Endothelial cell (in vitro differentiated cells): ENCODE measurements at regions not wholly inside any gene's neighbourhood (a gene's known extent, or its start where the extent isn't known, plus 50 kb on each side); places are given as distances from the start of the nearest gene placed in this dataset.

Source experiments
- DNase-seq: peaks from one replicate; pipeline ENCODE4 v3.0.0; 2021; ENCODE audit warnings: low spot score
- H3K27ac Mint-ChIP-seq: one replicate; pipeline ENCODE4 v1.8.0; 2021; ENCODE audit warnings: mixed read lengths, inconsistent platforms; ENCODE audit not compliant: unreplicated experiment
- H3K27me3 Mint-ChIP-seq: one replicate; pipeline ENCODE4 v1.8.0; 2021; ENCODE audit warnings: mild to moderate bottlenecking, moderate library complexity, mixed read lengths, inconsistent platforms; ENCODE audit not compliant: unreplicated experiment
- H3K36me3 Mint-ChIP-seq: one replicate; pipeline ENCODE4 v1.8.0; 2021; ENCODE audit warnings: mild to moderate bottlenecking, low read depth, mixed read lengths, inconsistent platforms; ENCODE audit not compliant: unreplicated experiment
- H3K4me1 Mint-ChIP-seq: one replicate; pipeline ENCODE4 v1.8.0; 2021; ENCODE audit warnings: mild to moderate bottlenecking, mixed read lengths, inconsistent platforms; ENCODE audit not compliant: unreplicated experiment
- H3K4me3 Mint-ChIP-seq: one replicate; pipeline ENCODE4 v1.8.0; 2021; ENCODE audit warnings: mild to moderate bottlenecking, mixed read lengths, inconsistent platforms; ENCODE audit not compliant: unreplicated experiment
- H3K9me3 Mint-ChIP-seq: one replicate; pipeline ENCODE4 v1.8.0; 2021; ENCODE audit warnings: mixed read lengths, inconsistent platforms; ENCODE audit not compliant: unreplicated experiment
- TF ChIP-seq, protein P1 (sequence below): fragments of 200-600 bp; sonication (generic); IDR thresholded peaks from one replicate; pipeline ENCODE4 v1.5.0; 2021; ENCODE audit warnings: antibody characterized with exemption; ENCODE audit not compliant: unreplicated experiment

DNA sequence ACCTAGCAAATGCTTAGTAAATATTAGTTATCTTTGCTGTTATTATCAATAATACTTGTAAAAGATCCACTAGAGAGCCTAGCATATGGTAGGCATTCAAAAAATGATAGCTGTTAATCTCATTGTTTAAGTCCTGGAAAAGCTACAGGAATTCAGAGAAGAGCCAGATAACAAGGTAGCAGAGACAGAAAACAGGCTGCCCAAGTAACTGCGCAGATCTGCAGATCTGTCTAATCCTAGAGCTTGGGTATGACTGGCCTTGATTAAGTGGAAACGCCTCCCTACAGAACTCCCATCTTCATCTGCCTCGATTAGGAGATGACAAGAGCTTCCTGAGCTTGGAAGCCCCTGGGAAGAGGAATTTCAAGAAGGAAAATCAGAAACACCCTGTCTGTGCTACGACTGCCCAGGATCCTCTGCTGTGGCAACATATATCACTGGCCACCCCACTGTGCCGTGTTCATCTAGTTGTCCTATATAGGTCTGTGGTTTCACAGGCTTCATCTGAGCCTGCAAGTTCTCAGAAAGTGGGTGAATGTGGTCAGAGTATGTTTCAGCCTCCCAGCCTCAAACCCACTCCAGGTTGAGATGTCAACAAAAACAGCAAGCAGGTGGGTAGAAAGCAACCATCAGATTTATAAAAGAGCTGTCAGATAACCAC lies 151.5 kb upstream of the PKDCC start:
- no peaks in the 10 kb centered on the region for H3K36me3 Mint-ChIP-seq
- H3K27ac Mint-ChIP-seq, result no peak overlapping the region
- no peak overlapping the region for H3K4me3 Mint-ChIP-seq
- TF ChIP-seq, protein P1, sequence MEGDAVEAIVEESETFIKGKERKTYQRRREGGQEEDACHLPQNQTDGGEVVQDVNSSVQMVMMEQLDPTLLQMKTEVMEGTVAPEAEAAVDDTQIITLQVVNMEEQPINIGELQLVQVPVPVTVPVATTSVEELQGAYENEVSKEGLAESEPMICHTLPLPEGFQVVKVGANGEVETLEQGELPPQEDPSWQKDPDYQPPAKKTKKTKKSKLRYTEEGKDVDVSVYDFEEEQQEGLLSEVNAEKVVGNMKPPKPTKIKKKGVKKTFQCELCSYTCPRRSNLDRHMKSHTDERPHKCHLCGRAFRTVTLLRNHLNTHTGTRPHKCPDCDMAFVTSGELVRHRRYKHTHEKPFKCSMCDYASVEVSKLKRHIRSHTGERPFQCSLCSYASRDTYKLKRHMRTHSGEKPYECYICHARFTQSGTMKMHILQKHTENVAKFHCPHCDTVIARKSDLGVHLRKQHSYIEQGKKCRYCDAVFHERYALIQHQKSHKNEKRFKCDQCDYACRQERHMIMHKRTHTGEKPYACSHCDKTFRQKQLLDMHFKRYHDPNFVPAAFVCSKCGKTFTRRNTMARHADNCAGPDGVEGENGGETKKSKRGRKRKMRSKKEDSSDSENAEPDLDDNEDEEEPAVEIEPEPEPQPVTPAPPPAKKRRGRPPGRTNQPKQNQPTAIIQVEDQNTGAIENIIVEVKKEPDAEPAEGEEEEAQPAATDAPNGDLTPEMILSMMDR, result no peak
- H3K9me3 Mint-ChIP-seq, result peaks cover 4% of the 10 kb centered on the region
- H3K27me3 Mint-ChIP-seq, result no peaks in the 10 kb centered on the region
- DNase-seq, result no peak
- H3K4me1 Mint-ChIP-seq, result no peaks in the 10 kb centered on the region

GRCh38 chr2:41899189-41899588 lies 148.6 kb upstream of the PKDCC start:
- H3K27me3 Mint-ChIP-seq, result no peaks in the 10 kb centered on the region
- DNase-seq, result no peak
- H3K9me3 Mint-ChIP-seq, result no peaks in the 10 kb centered on the region
- no peak overlapping the region for H3K27ac Mint-ChIP-seq
- H3K4me1 Mint-ChIP-seq, result no peaks in the 10 kb centered on the region
- TF ChIP-seq, protein P1, result no peak
- H3K4me3 Mint-ChIP-seq, result no peak overlapping the region
- no peaks in the 10 kb centered on the region for H3K36me3 Mint-ChIP-seq

GRCh38 chr2:41900101-41900577 lies 147.7 kb upstream of the PKDCC start:
- H3K36me3 Mint-ChIP-seq, result no peaks in the 10 kb centered on the region
- H3K4me1 Mint-ChIP-seq, result no peaks in the 10 kb centered on the region
- H3K9me3 Mint-ChIP-seq, result no peaks in the 10 kb centered on the region
- no peak for DNase-seq
- H3K27ac Mint-ChIP-seq, result no peak overlapping the region
- no peaks in the 10 kb centered on the region for H3K27me3 Mint-ChIP-seq
- TF ChIP-seq, protein P1, result no peak
- H3K4me3 Mint-ChIP-seq, result no peak overlapping the region

DNA sequence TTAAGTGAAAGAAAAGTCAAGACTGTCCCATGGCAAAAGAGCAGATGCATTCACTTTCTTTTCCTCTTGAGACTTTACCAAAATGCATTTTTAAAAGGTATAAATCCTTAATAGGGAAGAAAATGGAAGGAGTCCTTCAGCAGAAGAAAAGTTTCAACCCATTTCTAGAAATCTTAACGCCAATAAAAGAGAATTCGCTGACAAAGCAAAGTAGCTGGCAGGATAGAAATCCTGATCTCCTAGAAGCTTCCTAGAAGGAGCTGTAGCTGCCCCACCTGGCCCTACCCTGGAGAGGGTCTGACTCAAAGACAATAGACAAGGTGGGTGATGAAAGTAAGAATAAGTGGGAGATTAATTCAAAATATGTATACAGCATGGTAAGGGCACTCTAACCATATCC lies 144.9 kb upstream of the PKDCC start:
- Mint-ChIP-seq H3K27me3 (no peaks in the 10 kb centered on the region), H3K36me3 (no peaks in the 10 kb centered on the region), H3K4me1 (peaks cover 16% of the 10 kb centered on the region), H3K4me3 (no peak overlapping the region), H3K9me3 (no peaks in the 10 kb centered on the region), H3K27ac (no peak overlapping the region)
- TF ChIP-seq, protein P1, result no peak
- no peak for DNase-seq

DNA sequence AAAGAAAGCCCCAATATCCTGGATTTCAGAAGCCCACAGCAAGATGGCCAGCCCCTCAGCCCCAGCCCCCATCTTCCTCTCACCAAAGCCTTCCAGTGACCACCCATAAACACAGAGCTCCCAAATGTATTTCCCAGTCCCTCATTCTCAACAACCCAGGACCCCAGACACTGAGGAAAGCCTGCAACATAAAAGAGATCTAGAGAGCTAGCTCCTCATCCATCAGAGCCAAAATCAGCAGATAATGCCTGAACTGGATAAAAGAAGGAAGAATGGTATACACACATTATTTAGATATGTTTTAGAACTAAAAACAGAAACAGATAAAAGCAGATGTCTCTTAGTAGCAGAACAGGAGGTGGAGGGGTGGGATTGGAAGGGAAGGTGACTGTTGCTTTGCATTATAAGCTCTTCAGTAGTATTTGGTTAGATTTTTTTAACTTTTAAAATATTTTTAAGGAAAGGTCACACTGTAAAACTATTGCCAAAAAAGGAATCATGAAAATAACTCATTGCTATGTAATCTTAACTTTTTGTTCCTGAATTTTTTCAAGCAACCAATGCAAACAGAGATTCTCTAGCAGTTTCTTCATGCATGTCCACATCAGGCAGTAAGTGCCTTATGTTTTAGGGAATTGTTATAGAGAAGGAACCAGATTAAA lies 144.2 kb upstream of the PKDCC start:
- H3K9me3 Mint-ChIP-seq, result no peaks in the 10 kb centered on the region
- peaks cover 18% of the 10 kb centered on the region for H3K4me1 Mint-ChIP-seq
- no peaks in the 10 kb centered on the region for H3K27me3 Mint-ChIP-seq
- H3K36me3 Mint-ChIP-seq, result no peaks in the 10 kb centered on the region
- TF ChIP-seq, protein P1, result no peak
- DNase-seq, result no peak
- no peak overlapping the region for H3K4me3 Mint-ChIP-seq
- no peak overlapping the region for H3K27ac Mint-ChIP-seq
